Vagina (tissue), 2 donors: ENCODE measurements at regions not wholly inside any gene's neighbourhood (a gene's known extent, or its start where the extent isn't known, plus 50 kb on each side); places are given as distances from the start of the nearest gene placed in this dataset.

ENCODE experiments used
- DNase-seq, 2 donors: peaks; one replicate each; pipeline ENCODE4 v3.0.0-alpha.2; 2017; ENCODE audit errors: extremely low spot score in 2 of 2
- H3K27ac ChIP-seq: fragments of 200-600 bp; sonication (generic); one replicate; pipeline ENCODE4 v1.5.1; 2019
- H3K27me3 ChIP-seq: fragments of 200-600 bp; sonication (generic); one replicate; pipeline ENCODE4 v1.5.1; 2019
- H3K36me3 ChIP-seq, 2 donors: fragments of 200-600 bp; sonication (generic); one replicate each; pipeline ENCODE4 v1.5.1; 2017 to 2019
- H3K4me1 ChIP-seq: fragments of 200-600 bp; sonication (generic); one replicate; pipeline ENCODE4 v1.5.1; 2019
- H3K4me3 ChIP-seq, 2 donors: fragments of 200-600 bp; sonication (generic); 1 replicate in 1 of 2; 2 replicates in 1 of 2; pipeline ENCODE4 v1.5.1; 2016 to 2019
- H3K9me3 ChIP-seq: fragments of 200-600 bp; sonication (generic); one replicate; pipeline ENCODE4 v1.5.1; 2019
- POLR2A ChIP-seq, 2 donors: fragments of 450-650 bp; IDR thresholded peaks; one replicate each; pipeline ENCODE4 v1.6.1; 2017; ENCODE audit warnings: antibody characterized with exemption in 2 of 2, mild to moderate bottlenecking in 2 of 2, moderate library complexity in 2 of 2
- POLR2AphosphoS5 ChIP-seq, 2 donors: sonication (generic); formaldehyde crosslinking; IDR thresholded peaks; one replicate each; pipeline ENCODE4 v1.9.0; 2017; ENCODE audit warnings: antibody characterized with exemption in 2 of 2, mild to moderate bottlenecking in 2 of 2, low read depth in 1 of 2; ENCODE audit not compliant: insufficient read depth in 1 of 2
- intact Hi-C: fragments of 100-400 bp; cut with DNase I; formaldehyde crosslinking; loops from one replicate; pipeline ENCODE4 v1.15.1; 2023
- TF ChIP-seq, protein P1 (sequence below), 3 experiments: fragments of 450-650 bp in 2 of 3; fragments of 200-600 bp in 1 of 3; sonication (generic) in 1 of 3; IDR thresholded peaks; one replicate each; pipeline ENCODE4 v1.5.1; 2017 to 2019; ENCODE audit warnings: antibody characterized with exemption in 3 of 3, mild to moderate bottlenecking in 2 of 3, moderate library complexity in 2 of 3

DNA sequence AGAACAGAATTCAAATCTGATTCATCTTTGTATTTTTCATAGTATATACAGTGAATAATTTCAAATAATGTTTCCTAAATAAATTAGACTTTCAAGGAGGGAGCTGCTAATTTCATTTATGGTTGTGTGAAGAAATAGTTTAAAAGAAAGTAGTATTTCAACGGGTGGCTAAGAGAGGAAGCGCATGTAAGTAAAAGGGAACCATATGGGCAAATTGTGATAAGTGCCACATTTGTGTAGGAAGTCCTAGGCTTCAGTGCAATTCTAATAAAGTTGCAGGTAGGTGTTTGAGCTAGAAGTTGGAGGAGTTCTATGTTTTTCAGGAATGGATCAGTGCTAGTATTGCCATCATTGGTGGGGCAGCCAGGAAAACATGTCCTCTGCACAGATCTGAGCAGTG, 178.8 kb upstream of the PRDM1 start:
- TF ChIP-seq POLR2AphosphoS5 (IDR thresholded peaks at IDR 0.05; ENCODE audit: insufficient read depth in 1 of 2, low read depth in 1 of 2) (no peak), POLR2A (IDR thresholded peaks at IDR 0.05) (no peak)
- TF ChIP-seq, protein P1, sequence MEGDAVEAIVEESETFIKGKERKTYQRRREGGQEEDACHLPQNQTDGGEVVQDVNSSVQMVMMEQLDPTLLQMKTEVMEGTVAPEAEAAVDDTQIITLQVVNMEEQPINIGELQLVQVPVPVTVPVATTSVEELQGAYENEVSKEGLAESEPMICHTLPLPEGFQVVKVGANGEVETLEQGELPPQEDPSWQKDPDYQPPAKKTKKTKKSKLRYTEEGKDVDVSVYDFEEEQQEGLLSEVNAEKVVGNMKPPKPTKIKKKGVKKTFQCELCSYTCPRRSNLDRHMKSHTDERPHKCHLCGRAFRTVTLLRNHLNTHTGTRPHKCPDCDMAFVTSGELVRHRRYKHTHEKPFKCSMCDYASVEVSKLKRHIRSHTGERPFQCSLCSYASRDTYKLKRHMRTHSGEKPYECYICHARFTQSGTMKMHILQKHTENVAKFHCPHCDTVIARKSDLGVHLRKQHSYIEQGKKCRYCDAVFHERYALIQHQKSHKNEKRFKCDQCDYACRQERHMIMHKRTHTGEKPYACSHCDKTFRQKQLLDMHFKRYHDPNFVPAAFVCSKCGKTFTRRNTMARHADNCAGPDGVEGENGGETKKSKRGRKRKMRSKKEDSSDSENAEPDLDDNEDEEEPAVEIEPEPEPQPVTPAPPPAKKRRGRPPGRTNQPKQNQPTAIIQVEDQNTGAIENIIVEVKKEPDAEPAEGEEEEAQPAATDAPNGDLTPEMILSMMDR (IDR thresholded peaks at IDR 0.05): no peak
- H3K4me3 ChIP-seq: no peak overlapping the region
- DNase-seq: no peak
- intact Hi-C loops: no loop called here
- H3K36me3 ChIP-seq: no peaks in the 10 kb centered on the region
- H3K27ac ChIP-seq: no peak overlapping the region
- H3K27me3 ChIP-seq: no peaks in the 10 kb centered on the region
- H3K4me1 ChIP-seq: no peaks in the 10 kb centered on the region
- H3K9me3 ChIP-seq: no peaks in the 10 kb centered on the region

GRCh38 chr6:105902401-105903031, 183.6 kb upstream of the PRDM1 start:
- Histone ChIP-seq H3K27me3 (no peaks in the 10 kb centered on the region), H3K9me3 (no peaks in the 10 kb centered on the region), H3K4me3 (no peak overlapping the region), H3K27ac (peak overlapping the region; percentile 51), H3K4me1 (no peaks in the 10 kb centered on the region), H3K36me3 (no peaks in the 10 kb centered on the region)
- intact Hi-C loops: no loop called here
- no peak for DNase-seq
- TF ChIP-seq, protein P1 (IDR thresholded peaks at IDR 0.05): no peak
- TF ChIP-seq POLR2A (IDR thresholded peaks at IDR 0.05): no peak
- peak in 1 of 2 donors; percentile 16 for TF ChIP-seq POLR2AphosphoS5 (IDR thresholded peaks at IDR 0.05; ENCODE audit: insufficient read depth in 1 of 2, low read depth in 1 of 2)

DNA sequence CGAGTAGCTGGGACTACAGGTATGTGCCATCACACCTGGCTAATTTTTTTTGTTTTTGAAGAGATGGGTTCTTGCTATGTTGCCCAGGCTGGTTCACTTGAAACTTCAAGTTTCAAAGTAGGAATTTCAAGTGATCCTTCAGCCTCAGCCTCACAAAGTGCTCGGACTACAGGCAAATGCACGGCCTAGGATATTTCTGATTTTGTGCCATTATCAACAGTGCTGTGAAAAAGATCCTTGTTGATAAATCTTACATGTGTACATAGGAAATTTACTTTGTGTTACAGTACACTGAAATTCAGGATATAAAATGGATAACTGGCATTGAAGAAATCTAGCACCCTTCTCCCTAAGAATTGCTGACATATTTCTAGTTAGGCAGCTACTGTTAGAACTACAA, 184.6 kb upstream of the PRDM1 start:
- Histone ChIP-seq H3K4me1 (no peaks in the 10 kb centered on the region), H3K9me3 (no peaks in the 10 kb centered on the region), H3K4me3 (no peak overlapping the region), H3K36me3 (no peaks in the 10 kb centered on the region), H3K27me3 (no peaks in the 10 kb centered on the region), H3K27ac (peak overlapping the region; percentile 30)
- no peak for DNase-seq
- TF ChIP-seq, protein P1 (IDR thresholded peaks at IDR 0.05): no peak
- TF ChIP-seq POLR2A (IDR thresholded peaks at IDR 0.05) (no peak), POLR2AphosphoS5 (IDR thresholded peaks at IDR 0.05; ENCODE audit: insufficient read depth in 1 of 2, low read depth in 1 of 2) (no peak)
- intact Hi-C loops: no loop called here

- Histone ChIP-seq H3K27ac (peak overlapping the region; percentile 53), H3K36me3 (no peaks in the 10 kb centered on the region), H3K4me1 (no peaks in the 10 kb centered on the region), H3K9me3 (no peaks in the 10 kb centered on the region), H3K4me3 (no peak overlapping the region), H3K27me3 (no peaks in the 10 kb centered on the region)
- intact Hi-C loops: no loop called here
- no peak for DNase-seq
- TF ChIP-seq POLR2A (IDR thresholded peaks at IDR 0.05): no peak
- no peak for TF ChIP-seq POLR2AphosphoS5 (IDR thresholded peaks at IDR 0.05; ENCODE audit: insufficient read depth in 1 of 2, low read depth in 1 of 2)
- TF ChIP-seq, protein P1 (IDR thresholded peaks at IDR 0.05): no peak
These were observed 185.8 kb upstream of the PRDM1 start for GRCh38 chr6:105900125-105900937.

DNA sequence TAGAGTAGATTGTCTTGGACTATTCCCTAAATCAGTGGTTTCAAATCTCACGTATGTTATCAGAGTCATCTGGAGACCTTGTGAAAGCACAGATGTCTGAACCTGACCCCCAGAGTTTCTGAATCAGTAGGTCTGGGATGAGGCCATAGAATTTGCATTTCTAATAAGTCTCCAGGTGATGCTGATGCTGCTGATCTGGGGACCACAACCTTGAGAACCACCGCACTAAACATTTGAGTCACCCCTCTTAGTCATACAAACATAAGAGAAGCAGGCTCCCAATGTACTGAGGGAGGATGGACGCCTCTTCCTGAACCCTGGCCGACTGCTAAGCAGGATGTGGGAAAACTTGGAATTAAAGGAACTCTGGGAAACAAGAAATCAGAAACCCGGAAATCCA, 187.8 kb upstream of the PRDM1 start:
- Histone ChIP-seq H3K9me3 (no peaks in the 10 kb centered on the region), H3K27ac (no peak overlapping the region), H3K4me1 (no peaks in the 10 kb centered on the region), H3K27me3 (no peaks in the 10 kb centered on the region), H3K4me3 (no peak overlapping the region), H3K36me3 (no peaks in the 10 kb centered on the region)
- TF ChIP-seq, protein P1 (IDR thresholded peaks at IDR 0.05): no peak
- TF ChIP-seq POLR2AphosphoS5 (IDR thresholded peaks at IDR 0.05; ENCODE audit: insufficient read depth in 1 of 2, low read depth in 1 of 2) (no peak), POLR2A (IDR thresholded peaks at IDR 0.05) (no peak)
- no peak for DNase-seq
- intact Hi-C loops: no loop called here
